Activated CD4-positive, alpha-beta T cell treated with anti-CD3 and anti-CD28 coated beads, Interleukin-2, amount 50 U/mL, for 16 hours (primary cell): ENCODE measurements at regions not wholly inside any gene's neighbourhood (a gene's known extent, or its start where the extent isn't known, plus 50 kb on each side); places are given as distances from the start of the nearest gene placed in this dataset.

Experiments used
- DNase-seq: peaks from one replicate; pipeline ENCODE4 v3.0.0-alpha.2; 2020

GRCh38 chr2:82528288-82528687 lies 1930.8 kb downstream of the SUCLG1 start:
- no peak for DNase-seq

- no peak for DNase-seq
These were observed 1932.0 kb downstream of the SUCLG1 start for GRCh38 chr2:82527124-82527523.

- DNase-seq = no peak
These were observed 1932.8 kb downstream of the SUCLG1 start for GRCh38 chr2:82526277-82526676.

- no peak for DNase-seq
These were observed 1933.3 kb downstream of the SUCLG1 start for GRCh38 chr2:82525744-82526143.

- no peak for DNase-seq
These were observed 1934.3 kb downstream of the SUCLG1 start for GRCh38 chr2:82524826-82525225.

GRCh38 chr2:82511894-82512293 lies 1947.2 kb downstream of the SUCLG1 start:
- DNase-seq = no peak

- no peak for DNase-seq
These were observed 1950.4 kb downstream of the SUCLG1 start for GRCh38 chr2:82508702-82509101.

GRCh38 chr2:82507657-82508056 lies 1951.4 kb downstream of the SUCLG1 start:
- no peak for DNase-seq

GRCh38 chr2:82501217-82501616 lies 1957.9 kb downstream of the SUCLG1 start:
- no peak for DNase-seq

- no peak for DNase-seq
These were observed 1960.2 kb downstream of the SUCLG1 start for GRCh38 chr2:82498777-82499443.

- no peak for DNase-seq
These were observed 1964.3 kb downstream of the SUCLG1 start for GRCh38 chr2:82494739-82495138.

- no peak for DNase-seq
These were observed 1967.5 kb downstream of the SUCLG1 start for GRCh38 chr2:82491591-82491990.

- DNase-seq = no peak
These were observed 1971.7 kb downstream of the SUCLG1 start for GRCh38 chr2:82487354-82487753.

- DNase-seq = no peak
These were observed 1973.4 kb downstream of the SUCLG1 start for GRCh38 chr2:82485701-82486100.

- DNase-seq = no peak
These were observed 1977.9 kb downstream of the SUCLG1 start for GRCh38 chr2:82481207-82481606.

GRCh38 chr2:82478641-82479040 lies 1980.4 kb downstream of the SUCLG1 start:
- DNase-seq = no peak

- no peak for DNase-seq
These were observed 1983.0 kb downstream of the SUCLG1 start for GRCh38 chr2:82476094-82476493.

- DNase-seq = no peak
These were observed 2030.8 kb downstream of the SUCLG1 start for GRCh38 chr2:82428251-82428650.

GRCh38 chr2:82412021-82412420 lies 2047.1 kb downstream of the SUCLG1 start:
- no peak for DNase-seq

GRCh38 chr2:82411071-82411470 lies 2048.0 kb downstream of the SUCLG1 start:
- no peak for DNase-seq

- no peak for DNase-seq
These were observed 2063.5 kb downstream of the SUCLG1 start for GRCh38 chr2:82395531-82395930.

- no peak for DNase-seq
These were observed 2067.7 kb downstream of the SUCLG1 start for GRCh38 chr2:82391386-82391785.

GRCh38 chr2:82355622-82356021 lies 2051.1 kb upstream of the LRRTM1 start:
- DNase-seq = no peak

- DNase-seq = no peak
These were observed 2041.4 kb upstream of the LRRTM1 start for GRCh38 chr2:82345910-82346309.

- no peak for DNase-seq
These were observed 2040.1 kb upstream of the LRRTM1 start for GRCh38 chr2:82344670-82345069.
